Memory B cell (primary cell): ENCODE measurements at regions not wholly inside any gene's neighbourhood (a gene's known extent, or its start where the extent isn't known, plus 50 kb on each side); places are given as distances from the start of the nearest gene placed in this dataset.

Source experiments
- ATAC-seq: fragments of 150-1000 bp; cut with Tn5 transposase; 2 replicates; pipeline ENCODE4 v1.10.0; 2021; ENCODE audit warnings: low read depth, mild to moderate bottlenecking, moderate library complexity
- DNase-seq, 2 donors: peaks; one replicate each; pipeline ENCODE4 v3.0.0; 2022; ENCODE audit warnings: low spot score in 2 of 2
- H3K27ac Mint-ChIP-seq: one replicate; pipeline ENCODE4 v1.8.0; 2022; ENCODE audit warnings: mild to moderate bottlenecking, moderate library complexity, mixed read lengths
- H3K27me3 Mint-ChIP-seq: one replicate; pipeline ENCODE4 v1.8.0; 2022; ENCODE audit warnings: mixed read lengths
- H3K36me3 Mint-ChIP-seq: one replicate; pipeline ENCODE4 v1.8.0; 2022; ENCODE audit warnings: mild to moderate bottlenecking, mixed read lengths
- H3K4me1 Mint-ChIP-seq: one replicate; pipeline ENCODE4 v1.8.0; 2022; ENCODE audit warnings: mixed read lengths
- H3K4me3 Mint-ChIP-seq: one replicate; pipeline ENCODE4 v1.8.0; 2022; ENCODE audit warnings: mild to moderate bottlenecking, moderate library complexity, mixed read lengths
- H3K9me3 Mint-ChIP-seq: one replicate; pipeline ENCODE4 v1.8.0; 2022; ENCODE audit warnings: mixed read lengths

DNA sequence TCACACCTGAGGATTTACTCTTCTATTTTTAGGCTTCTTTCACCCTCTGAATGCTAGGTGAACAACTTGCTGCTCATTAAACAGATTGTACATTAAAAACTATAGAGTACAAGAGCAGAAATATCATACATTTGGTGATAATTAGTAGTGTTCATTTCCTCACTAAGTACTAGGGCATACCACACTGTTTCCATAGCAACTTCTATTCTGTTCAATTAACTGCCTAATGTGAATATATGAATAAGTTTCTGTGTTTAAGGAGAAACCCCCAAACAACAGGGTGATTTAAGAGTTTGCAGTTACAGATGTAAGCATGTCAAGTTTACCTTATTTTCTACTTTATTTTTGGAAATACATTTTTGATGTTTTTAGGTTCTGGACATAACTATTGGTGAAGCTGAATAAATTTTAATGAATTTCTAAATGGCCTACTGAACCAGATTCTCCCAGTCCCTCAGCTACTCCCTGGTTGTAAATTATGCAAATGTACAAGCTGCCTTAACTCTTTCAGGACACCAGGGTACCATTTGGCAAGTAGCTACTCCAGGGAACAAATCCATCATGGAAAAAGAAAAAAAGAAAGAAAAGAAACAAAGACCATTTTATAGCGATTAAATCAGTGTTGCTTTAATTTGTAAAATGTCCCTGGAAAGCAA is 199.8 kb upstream of the NAV3 start:
- Mint-ChIP-seq H3K4me3 (no peak overlapping the region), H3K36me3 (no peaks in the 10 kb centered on the region), H3K27me3 (no peaks in the 10 kb centered on the region), H3K27ac (no peak overlapping the region), H3K9me3 (peaks cover 4% of the 10 kb centered on the region), H3K4me1 (no peaks in the 10 kb centered on the region)
- DNase-seq = no peak
- no peak for ATAC-seq

DNA sequence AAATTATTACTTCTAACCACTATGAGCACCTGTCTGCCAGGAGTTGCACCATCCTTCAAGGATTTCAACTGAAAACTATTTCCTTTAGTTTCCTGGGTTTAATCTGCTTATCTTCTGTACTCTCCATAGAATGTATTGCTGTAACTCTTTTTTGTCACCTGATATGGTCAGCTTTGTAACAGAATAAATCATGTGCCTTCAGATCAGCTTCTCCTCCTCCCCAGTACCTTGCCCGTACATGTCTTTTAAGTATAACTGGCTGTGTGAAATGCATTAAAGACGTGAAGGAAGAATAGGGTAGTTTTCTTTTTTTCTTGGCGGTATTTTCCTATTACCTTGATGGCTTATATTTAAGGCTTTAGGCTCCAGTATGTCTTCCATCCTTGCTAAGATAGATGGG is 200.3 kb upstream of the NAV3 start:
- H3K27ac Mint-ChIP-seq = no peak overlapping the region
- H3K4me1 Mint-ChIP-seq = no peaks in the 10 kb centered on the region
- DNase-seq = no peak
- no peaks in the 10 kb centered on the region for H3K27me3 Mint-ChIP-seq
- H3K9me3 Mint-ChIP-seq = peaks cover 4% of the 10 kb centered on the region
- no peak overlapping the region for H3K4me3 Mint-ChIP-seq
- ATAC-seq = no peak
- no peaks in the 10 kb centered on the region for H3K36me3 Mint-ChIP-seq

DNA sequence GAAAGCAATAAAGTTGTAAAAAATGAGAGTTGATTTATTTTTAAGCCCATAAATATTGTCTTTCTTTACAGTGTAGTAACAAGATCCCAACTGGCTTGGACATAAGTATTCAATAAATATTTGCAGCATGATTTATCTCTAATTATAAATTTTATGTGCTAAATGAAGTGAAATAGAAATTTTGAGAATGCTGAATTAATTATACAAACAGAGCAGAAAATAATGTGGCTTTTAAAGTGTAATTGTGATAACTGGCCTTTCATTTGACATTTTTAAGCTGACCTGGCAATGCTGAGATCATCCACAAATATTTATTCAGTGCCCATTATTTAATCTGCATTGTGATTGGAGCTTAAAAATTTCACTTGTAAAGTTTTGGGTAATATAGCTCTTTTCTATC is 201.6 kb upstream of the NAV3 start:
- Mint-ChIP-seq H3K36me3 (no peaks in the 10 kb centered on the region), H3K9me3 (peaks cover 4% of the 10 kb centered on the region), H3K4me1 (no peaks in the 10 kb centered on the region), H3K27ac (no peak overlapping the region), H3K27me3 (no peaks in the 10 kb centered on the region), H3K4me3 (no peak overlapping the region)
- ATAC-seq (no peak), DNase-seq (no peak)

DNA sequence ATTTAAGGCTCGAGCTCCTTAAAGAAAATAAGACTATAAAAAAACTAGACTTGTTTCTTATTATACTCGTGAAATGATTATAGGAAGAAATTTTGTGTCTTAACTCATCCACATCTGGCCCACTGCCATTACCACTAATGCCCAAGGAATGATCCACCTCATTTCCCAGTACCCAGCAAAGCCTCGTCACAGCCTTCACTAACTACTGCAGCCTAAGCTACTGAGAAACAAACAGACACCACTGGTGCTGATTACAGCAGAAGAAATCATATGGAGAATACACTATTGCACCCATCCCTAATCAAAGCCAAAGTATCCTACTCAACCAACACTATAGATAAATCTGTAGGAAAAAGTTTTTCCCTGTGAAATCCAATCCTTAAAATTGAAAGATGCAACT is 205.3 kb upstream of the NAV3 start:
- H3K9me3 Mint-ChIP-seq = peaks cover 8% of the 10 kb centered on the region
- no peaks in the 10 kb centered on the region for H3K4me1 Mint-ChIP-seq
- ATAC-seq (no peak), DNase-seq (no peak)
- no peak overlapping the region for H3K4me3 Mint-ChIP-seq
- no peaks in the 10 kb centered on the region for H3K36me3 Mint-ChIP-seq
- no peak overlapping the region for H3K27ac Mint-ChIP-seq
- H3K27me3 Mint-ChIP-seq = no peaks in the 10 kb centered on the region

DNA sequence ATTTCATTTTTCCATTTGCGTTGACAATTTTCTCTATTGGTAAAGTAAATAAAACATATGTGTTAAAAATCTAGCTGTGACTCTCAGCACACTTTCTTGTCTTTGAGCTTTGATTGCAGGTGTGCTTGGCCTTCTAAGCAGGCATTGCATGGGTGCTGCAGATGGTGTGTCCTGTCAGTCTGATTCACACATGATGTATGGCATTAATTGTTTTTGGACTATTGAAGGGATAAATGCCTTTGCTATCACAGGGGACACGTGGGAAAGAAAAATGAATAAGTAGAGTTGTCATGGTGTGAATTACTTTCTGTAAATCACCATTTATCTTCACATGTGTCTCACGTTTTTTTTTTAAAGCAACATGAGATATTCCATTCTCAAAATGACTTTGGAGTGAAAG is 211.3 kb upstream of the NAV3 start:
- no peaks in the 10 kb centered on the region for H3K36me3 Mint-ChIP-seq
- DNase-seq (no peak), ATAC-seq (no peak)
- H3K27me3 Mint-ChIP-seq = no peaks in the 10 kb centered on the region
- no peaks in the 10 kb centered on the region for H3K4me1 Mint-ChIP-seq
- H3K9me3 Mint-ChIP-seq = peaks cover 8% of the 10 kb centered on the region
- H3K4me3 Mint-ChIP-seq = no peak overlapping the region
- no peak overlapping the region for H3K27ac Mint-ChIP-seq

DNA sequence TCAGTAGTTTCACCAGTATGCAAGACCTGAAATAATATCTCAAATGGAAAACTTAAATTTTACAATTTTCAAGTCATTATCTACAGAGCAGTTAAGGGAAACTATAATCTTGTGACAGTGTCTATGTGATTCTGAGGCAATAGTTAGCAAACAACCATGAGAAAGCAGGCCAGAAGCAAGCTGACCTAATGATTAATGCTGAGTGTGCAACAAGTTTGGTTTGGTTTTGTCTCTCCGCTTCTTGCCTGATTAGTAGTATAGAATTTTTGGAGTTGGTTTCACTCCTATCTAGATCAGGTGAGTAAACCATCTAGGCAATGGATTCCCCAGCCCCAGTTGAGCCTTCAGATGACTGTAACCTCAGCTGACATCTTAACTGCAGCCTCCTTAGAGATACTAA is 212.9 kb upstream of the NAV3 start:
- Mint-ChIP-seq H3K9me3 (peaks cover 4% of the 10 kb centered on the region), H3K36me3 (no peaks in the 10 kb centered on the region), H3K27ac (no peak overlapping the region), H3K4me3 (no peak overlapping the region), H3K4me1 (no peaks in the 10 kb centered on the region), H3K27me3 (no peaks in the 10 kb centered on the region)
- ATAC-seq (no peak), DNase-seq (no peak)

DNA sequence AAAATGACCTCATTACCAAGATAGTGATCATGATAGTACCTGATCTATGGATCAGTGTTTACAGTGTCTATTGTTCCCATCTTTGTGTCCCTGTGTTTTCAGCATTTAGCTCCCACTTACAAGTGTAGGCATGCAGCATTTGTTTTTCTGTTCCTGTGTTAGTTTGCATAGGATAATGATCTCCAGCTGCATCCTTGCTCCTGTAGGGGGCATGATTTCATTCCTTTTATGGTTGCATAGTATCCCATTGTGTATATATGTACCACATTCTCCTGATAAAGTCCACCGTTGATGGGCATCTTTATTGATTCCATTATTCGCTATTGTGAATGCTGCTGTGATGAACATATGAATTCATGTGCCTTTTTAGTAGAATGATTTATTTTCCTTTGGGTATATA is 215.4 kb upstream of the NAV3 start:
- DNase-seq (no peak), ATAC-seq (no peak)
- Mint-ChIP-seq H3K4me3 (no peak overlapping the region), H3K9me3 (peaks cover 4% of the 10 kb centered on the region), H3K4me1 (no peaks in the 10 kb centered on the region), H3K27me3 (no peaks in the 10 kb centered on the region), H3K27ac (no peak overlapping the region), H3K36me3 (no peaks in the 10 kb centered on the region)

DNA sequence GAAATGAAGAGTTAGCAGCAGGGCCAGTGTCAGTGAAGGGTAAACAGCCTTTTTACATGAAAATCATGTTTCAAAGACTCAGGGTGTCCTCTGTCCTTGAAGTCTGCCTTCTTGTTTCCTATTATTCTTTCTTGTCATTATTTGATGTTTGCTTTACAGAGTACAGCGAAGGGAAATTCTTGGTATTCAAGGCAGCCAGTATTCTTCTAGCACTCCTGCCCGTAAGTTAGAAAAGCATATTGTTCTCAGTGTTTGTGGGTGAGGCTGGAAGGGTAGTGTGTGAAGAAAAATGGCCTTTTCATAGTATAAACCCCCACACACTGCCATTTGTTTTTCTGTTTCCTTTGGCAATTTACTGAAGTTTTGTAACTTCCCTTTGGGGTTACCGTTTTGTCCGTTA is 217.3 kb upstream of the NAV3 start:
- H3K27me3 Mint-ChIP-seq = no peaks in the 10 kb centered on the region
- no peak overlapping the region for H3K27ac Mint-ChIP-seq
- no peak overlapping the region for H3K4me3 Mint-ChIP-seq
- ATAC-seq (no peak), DNase-seq (no peak)
- H3K36me3 Mint-ChIP-seq = no peaks in the 10 kb centered on the region
- no peaks in the 10 kb centered on the region for H3K4me1 Mint-ChIP-seq
- peaks cover 4% of the 10 kb centered on the region for H3K9me3 Mint-ChIP-seq

DNA sequence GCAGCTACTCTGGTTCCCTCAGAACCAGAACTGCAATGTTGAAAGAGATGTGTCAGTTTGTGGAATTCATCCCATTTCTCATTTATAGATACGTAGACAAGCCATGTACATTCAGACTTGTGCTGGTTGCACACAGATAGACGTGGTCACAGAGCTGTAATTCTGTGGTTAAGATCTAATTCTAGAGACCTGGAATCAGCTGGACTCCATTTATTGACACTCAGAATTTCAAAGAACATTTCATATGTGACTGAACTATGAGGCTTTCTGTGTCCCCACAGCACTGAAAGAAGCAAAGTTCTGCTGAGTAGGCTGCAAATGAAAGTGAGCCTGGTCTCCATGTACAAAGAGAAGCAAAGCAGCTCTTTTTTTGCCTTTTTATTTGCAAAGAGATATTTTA is 220.2 kb upstream of the NAV3 start:
- H3K9me3 Mint-ChIP-seq = no peaks in the 10 kb centered on the region
- H3K27ac Mint-ChIP-seq = no peak overlapping the region
- no peak for DNase-seq
- no peaks in the 10 kb centered on the region for H3K4me1 Mint-ChIP-seq
- H3K27me3 Mint-ChIP-seq = no peaks in the 10 kb centered on the region
- H3K4me3 Mint-ChIP-seq = no peak overlapping the region
- no peak for ATAC-seq
- no peaks in the 10 kb centered on the region for H3K36me3 Mint-ChIP-seq

DNA sequence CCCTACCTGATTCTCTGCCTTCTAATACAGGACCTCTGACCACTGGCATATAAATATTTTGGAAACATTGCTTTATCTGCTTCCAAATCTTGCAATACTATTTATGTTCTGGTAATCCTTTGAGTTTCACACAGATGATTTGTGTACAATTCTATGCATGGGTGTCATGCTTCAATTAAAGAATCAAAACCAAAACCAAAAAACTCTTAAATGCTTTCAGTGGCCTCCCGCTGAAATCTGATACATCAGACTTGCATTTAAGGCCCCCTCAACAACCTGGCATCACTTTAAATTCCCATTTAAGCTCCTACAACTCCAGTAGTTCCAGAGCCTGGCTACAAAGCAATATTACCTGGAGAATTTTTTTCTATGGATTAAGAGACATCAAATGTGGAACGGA is 221.7 kb upstream of the NAV3 start:
- no peak for DNase-seq
- no peaks in the 10 kb centered on the region for H3K4me1 Mint-ChIP-seq
- no peaks in the 10 kb centered on the region for H3K36me3 Mint-ChIP-seq
- no peak overlapping the region for H3K4me3 Mint-ChIP-seq
- ATAC-seq = no peak
- no peaks in the 10 kb centered on the region for H3K9me3 Mint-ChIP-seq
- H3K27me3 Mint-ChIP-seq = no peaks in the 10 kb centered on the region
- H3K27ac Mint-ChIP-seq = no peak overlapping the region

DNA sequence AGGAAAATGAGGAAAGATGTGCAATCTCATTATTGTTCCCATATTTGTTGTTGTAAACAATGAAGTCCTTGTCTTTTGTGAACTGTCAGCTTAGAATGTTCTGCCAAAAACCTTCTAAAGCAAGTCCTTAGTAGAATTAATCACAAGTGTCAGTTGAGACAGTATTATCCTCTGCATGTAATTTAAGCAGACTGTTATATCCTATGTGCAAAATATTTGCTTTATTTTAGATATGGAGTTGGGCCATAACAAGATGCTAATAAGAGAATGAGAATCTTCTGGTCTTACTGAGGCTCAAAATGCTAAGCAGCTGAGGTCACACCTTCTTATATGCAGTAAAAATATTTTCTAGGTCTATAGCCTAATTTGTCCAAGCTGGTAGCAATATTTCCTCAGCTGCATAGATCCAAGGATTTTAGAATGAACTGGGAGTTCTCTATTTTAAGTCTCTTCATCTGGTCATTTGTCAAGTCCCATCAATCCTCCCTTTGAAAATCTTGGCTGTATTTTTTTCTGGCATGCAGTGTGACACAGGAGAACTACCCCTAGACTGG is 222.3 kb upstream of the NAV3 start:
- Mint-ChIP-seq H3K27me3 (no peaks in the 10 kb centered on the region), H3K4me3 (no peak overlapping the region), H3K27ac (no peak overlapping the region)

DNA sequence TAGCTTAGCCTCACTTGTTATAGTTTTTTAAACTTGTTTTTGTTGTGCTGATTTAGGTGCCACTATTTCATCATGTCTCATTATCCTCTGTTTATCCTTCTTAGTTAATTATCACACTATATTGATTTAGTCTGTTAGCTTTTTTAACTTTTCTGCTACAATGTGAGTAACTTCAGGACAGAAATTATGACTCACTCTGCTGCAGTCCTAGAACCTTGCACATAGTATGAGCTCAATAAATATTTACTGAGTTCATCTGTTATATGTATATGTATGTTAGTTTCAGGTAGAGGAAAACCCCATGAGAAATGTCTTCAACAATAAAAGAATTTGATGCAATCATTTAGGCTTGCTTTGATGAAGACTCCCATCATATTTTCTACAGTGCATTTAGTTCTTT is 224.3 kb upstream of the NAV3 start:
- Mint-ChIP-seq H3K36me3 (no peaks in the 10 kb centered on the region), H3K27ac (no peak overlapping the region), H3K27me3 (no peaks in the 10 kb centered on the region), H3K4me1 (no peaks in the 10 kb centered on the region), H3K9me3 (no peaks in the 10 kb centered on the region), H3K4me3 (no peak overlapping the region)
- DNase-seq (no peak), ATAC-seq (no peak)

More for the DNA sequence above, 222.3 kb upstream of the NAV3 start:
- Mint-ChIP-seq H3K4me1 (no peaks in the 10 kb centered on the region), H3K36me3 (no peaks in the 10 kb centered on the region), H3K9me3 (no peaks in the 10 kb centered on the region)
- no peak for DNase-seq
- ATAC-seq = no peak

DNA sequence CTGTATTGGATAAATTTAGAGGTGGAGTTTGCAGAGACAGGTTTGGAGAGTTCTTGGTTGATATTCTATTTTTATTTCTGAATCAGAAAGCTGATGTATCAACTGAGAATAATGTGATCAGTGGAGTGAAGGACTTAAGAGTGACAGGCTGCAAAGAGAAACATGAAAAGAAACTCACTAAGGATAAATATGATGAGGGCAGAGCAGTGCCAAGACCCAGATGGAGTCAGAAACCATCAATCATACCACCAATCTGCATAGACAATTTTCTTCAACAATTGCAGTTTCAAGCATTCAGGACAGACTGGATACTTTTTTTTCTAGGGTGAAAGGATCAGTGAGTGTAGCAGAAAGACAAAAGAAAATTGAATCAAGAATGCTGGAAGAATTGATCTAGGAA is 226.7 kb upstream of the NAV3 start:
- H3K27me3 Mint-ChIP-seq = no peaks in the 10 kb centered on the region
- H3K27ac Mint-ChIP-seq = no peak overlapping the region
- no peaks in the 10 kb centered on the region for H3K4me1 Mint-ChIP-seq
- DNase-seq = no peak
- no peak overlapping the region for H3K4me3 Mint-ChIP-seq
- H3K36me3 Mint-ChIP-seq = no peaks in the 10 kb centered on the region
- H3K9me3 Mint-ChIP-seq = no peaks in the 10 kb centered on the region
- ATAC-seq = no peak

DNA sequence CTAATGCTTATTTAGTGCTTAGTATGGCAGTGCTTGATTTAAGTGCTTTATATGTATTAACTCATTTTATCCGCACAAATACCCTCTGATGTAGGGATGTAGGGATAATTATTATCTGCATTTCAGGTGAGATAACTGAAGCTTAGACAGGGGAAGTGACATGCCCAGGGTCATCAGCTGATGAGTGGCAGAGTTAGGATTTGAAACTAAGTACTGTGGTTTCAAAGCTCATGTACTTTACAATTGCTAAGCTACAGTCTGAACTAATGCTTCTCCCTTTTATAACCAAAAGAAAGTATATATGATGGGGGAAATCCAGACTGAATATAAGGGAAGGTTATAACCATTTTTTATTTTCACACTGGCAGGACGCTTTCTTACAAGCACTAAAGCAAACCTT is 229.6 kb upstream of the NAV3 start:
- no peaks in the 10 kb centered on the region for H3K9me3 Mint-ChIP-seq
- no peaks in the 10 kb centered on the region for H3K27me3 Mint-ChIP-seq
- DNase-seq (no peak), ATAC-seq (no peak)
- H3K36me3 Mint-ChIP-seq = no peaks in the 10 kb centered on the region
- H3K4me3 Mint-ChIP-seq = no peak overlapping the region
- no peaks in the 10 kb centered on the region for H3K4me1 Mint-ChIP-seq
- no peak overlapping the region for H3K27ac Mint-ChIP-seq

DNA sequence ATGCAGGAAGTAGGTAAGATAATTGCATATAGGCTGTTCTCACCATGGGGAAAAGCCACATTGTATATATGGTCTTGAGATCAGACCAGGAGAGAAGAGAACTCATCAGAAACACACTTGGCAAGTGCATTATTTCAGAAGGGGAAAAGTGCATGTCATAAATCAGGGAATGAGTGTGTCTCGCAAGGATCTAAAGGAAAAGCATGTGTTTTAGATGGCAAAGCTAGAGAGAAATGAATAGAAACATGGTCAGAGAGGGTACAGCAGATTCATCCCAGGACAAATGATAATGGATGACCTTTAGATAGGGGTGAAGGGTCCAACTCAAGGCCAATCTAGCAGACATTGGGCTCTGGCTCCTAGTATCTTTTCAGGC is 230.2 kb upstream of the NAV3 start:
- H3K4me3 Mint-ChIP-seq = no peak overlapping the region
- no peak overlapping the region for H3K27ac Mint-ChIP-seq
- H3K27me3 Mint-ChIP-seq = no peaks in the 10 kb centered on the region
- ATAC-seq (no peak), DNase-seq (no peak)
- no peaks in the 10 kb centered on the region for H3K36me3 Mint-ChIP-seq
- H3K4me1 Mint-ChIP-seq = no peaks in the 10 kb centered on the region
- no peaks in the 10 kb centered on the region for H3K9me3 Mint-ChIP-seq
